MM.1S (cell line): ENCODE measurements at regions not wholly inside any gene's neighbourhood (a gene's known extent, or its start where the extent isn't known, plus 50 kb on each side); places are given as distances from the start of the nearest gene placed in this dataset.

Source experiments
- DNase-seq: peaks from one replicate; pipeline ENCODE4 v3.0.0-alpha.2; 2015
- H2AFZ ChIP-seq: fragments of 300-600 bp; sonication (generic); 2 replicates; pipeline ENCODE4 v1.6.0; 2016; ENCODE audit warnings: antibody characterized with exemption, low read length
- H3F3A ChIP-seq: fragments of 300-600 bp; sonication (generic); 2 replicates; pipeline ENCODE4 v1.6.1; 2016; ENCODE audit warnings: mild to moderate bottlenecking, antibody characterized with exemption, low read length, moderate library complexity, mixed read lengths; ENCODE audit not compliant: insufficient read depth
- H3K27ac ChIP-seq: fragments of 300-600 bp; sonication (generic); 2 replicates; pipeline ENCODE4 v1.5.1; 2016; ENCODE audit warnings: mild to moderate bottlenecking, low read length
- H3K27me3 ChIP-seq: fragments of 300-600 bp; sonication (generic); replicated peaks from 2 replicates; pipeline ENCODE4 v1.6.0; 2016; ENCODE audit warnings: low read length; ENCODE audit not compliant: insufficient read depth
- H3K36me3 ChIP-seq: fragments of 300-600 bp; sonication (generic); replicated peaks from 2 replicates; pipeline ENCODE4 v1.6.1; 2016; ENCODE audit warnings: mild to moderate bottlenecking, low read length, mixed read lengths; ENCODE audit not compliant: insufficient read depth
- H3K4me1 ChIP-seq: fragments of 300-600 bp; sonication (generic); 2 replicates; pipeline ENCODE4 v1.6.1; 2016; ENCODE audit warnings: low read length, mixed read lengths
- H3K4me2 ChIP-seq: fragments of 300-600 bp; sonication (generic); 2 replicates; pipeline ENCODE4 v1.6.0; 2016; ENCODE audit warnings: low read depth, low read length
- H3K4me3 ChIP-seq: fragments of 300-600 bp; sonication (generic); 2 replicates; pipeline ENCODE4 v1.5.1; 2016; ENCODE audit warnings: low read length, mixed read lengths
- H3K79me2 ChIP-seq: fragments of 300-600 bp; sonication (generic); 2 replicates; pipeline ENCODE4 v1.6.1; 2016; ENCODE audit warnings: mixed run types, low read length, mixed read lengths
- H3K9ac ChIP-seq: fragments of 300-600 bp; sonication (generic); 2 replicates; pipeline ENCODE4 v1.6.1; 2016; ENCODE audit warnings: low read length, mixed read lengths
- H3K9me2 ChIP-seq: fragments of 300-600 bp; sonication (generic); replicated peaks from 2 replicates; pipeline ENCODE4 v1.6.1; 2016; ENCODE audit warnings: mild to moderate bottlenecking, low read length, mixed read lengths; ENCODE audit not compliant: insufficient read depth
- H3K9me3 ChIP-seq: fragments of 300-600 bp; sonication (generic); replicated peaks from 2 replicates; pipeline ENCODE4 v1.6.1; 2016; ENCODE audit warnings: mild to moderate bottlenecking, low read length, mixed read lengths; ENCODE audit not compliant: insufficient read depth
- H4K20me1 ChIP-seq: fragments of 300-600 bp; sonication (generic); 2 replicates; pipeline ENCODE4 v1.6.1; 2016; ENCODE audit warnings: mild to moderate bottlenecking, low read length, moderate library complexity, mixed read lengths; ENCODE audit not compliant: insufficient read depth
- EZH2 ChIP-seq: fragments of 300-600 bp; sonication (generic); optimal IDR thresholded peaks from 2 replicates; pipeline ENCODE3; 2017; ENCODE audit warnings: low read depth, mild to moderate bottlenecking, antibody characterized with exemption, low read length, mixed read lengths
- EZH2phosphoT487 ChIP-seq: fragments of 300-600 bp; sonication (generic); IDR thresholded peaks from 2 replicates; pipeline ENCODE4 v1.6.1; 2018; ENCODE audit warnings: antibody characterized with exemption, low read length
- TF ChIP-seq, protein P1 (sequence below): fragments of 300-600 bp; sonication (generic); IDR thresholded peaks from 2 replicates; pipeline ENCODE4 v1.5.1; 2016; ENCODE audit warnings: antibody characterized with exemption, low read length, mixed read lengths

- no peak overlapping the region for H2AFZ ChIP-seq
These were observed 207.5 kb upstream of the SAMSN1 start for GRCh38 chr21:14753466-14754258.

GRCh38 chr21:14753069-14753465, 207.0 kb upstream of the SAMSN1 start:
- no peaks in the 10 kb centered on the region for H3K27me3 ChIP-seq
- H2AFZ ChIP-seq = no peak overlapping the region
- no peak overlapping the region for H3K4me3 ChIP-seq
- no peak for DNase-seq
- H3K4me1 ChIP-seq = peaks cover 12% of the 10 kb centered on the region
- H3K9me2 ChIP-seq = no peaks in the 10 kb centered on the region
- H3K79me2 ChIP-seq = no peaks in the 10 kb centered on the region
- TF ChIP-seq EZH2phosphoT487 = no peak
- TF ChIP-seq, protein P1, sequence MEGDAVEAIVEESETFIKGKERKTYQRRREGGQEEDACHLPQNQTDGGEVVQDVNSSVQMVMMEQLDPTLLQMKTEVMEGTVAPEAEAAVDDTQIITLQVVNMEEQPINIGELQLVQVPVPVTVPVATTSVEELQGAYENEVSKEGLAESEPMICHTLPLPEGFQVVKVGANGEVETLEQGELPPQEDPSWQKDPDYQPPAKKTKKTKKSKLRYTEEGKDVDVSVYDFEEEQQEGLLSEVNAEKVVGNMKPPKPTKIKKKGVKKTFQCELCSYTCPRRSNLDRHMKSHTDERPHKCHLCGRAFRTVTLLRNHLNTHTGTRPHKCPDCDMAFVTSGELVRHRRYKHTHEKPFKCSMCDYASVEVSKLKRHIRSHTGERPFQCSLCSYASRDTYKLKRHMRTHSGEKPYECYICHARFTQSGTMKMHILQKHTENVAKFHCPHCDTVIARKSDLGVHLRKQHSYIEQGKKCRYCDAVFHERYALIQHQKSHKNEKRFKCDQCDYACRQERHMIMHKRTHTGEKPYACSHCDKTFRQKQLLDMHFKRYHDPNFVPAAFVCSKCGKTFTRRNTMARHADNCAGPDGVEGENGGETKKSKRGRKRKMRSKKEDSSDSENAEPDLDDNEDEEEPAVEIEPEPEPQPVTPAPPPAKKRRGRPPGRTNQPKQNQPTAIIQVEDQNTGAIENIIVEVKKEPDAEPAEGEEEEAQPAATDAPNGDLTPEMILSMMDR = no peak
- no peak for TF ChIP-seq EZH2
- H3K4me2 ChIP-seq = no peak overlapping the region
- H3K9ac ChIP-seq = no peak overlapping the region
- no peak overlapping the region for H3K27ac ChIP-seq
- no peaks in the 10 kb centered on the region for H3K9me3 ChIP-seq
- H3F3A ChIP-seq = no peaks in the 10 kb centered on the region
- no peaks in the 10 kb centered on the region for H4K20me1 ChIP-seq
- H3K36me3 ChIP-seq = no peaks in the 10 kb centered on the region

More at GRCh38 chr21:14753466-14754258, 207.5 kb upstream of the SAMSN1 start:
- no peak overlapping the region for H3K9ac ChIP-seq
- H4K20me1 ChIP-seq = no peaks in the 10 kb centered on the region
- H3K4me2 ChIP-seq = no peak overlapping the region
- H3K4me3 ChIP-seq = no peak overlapping the region
- no peaks in the 10 kb centered on the region for H3K27me3 ChIP-seq
- no peaks in the 10 kb centered on the region for H3K79me2 ChIP-seq
- H3K4me1 ChIP-seq = peaks cover 12% of the 10 kb centered on the region
- DNase-seq = no peak
- no peaks in the 10 kb centered on the region for H3K9me2 ChIP-seq
- peak overlapping the region; percentile 15; the same call in 1 of the 2 replicates for H3K27ac ChIP-seq
- no peaks in the 10 kb centered on the region for H3F3A ChIP-seq
- TF ChIP-seq EZH2 (no peak), EZH2phosphoT487 (no peak)
- TF ChIP-seq, protein P1 = no peak
- no peaks in the 10 kb centered on the region for H3K36me3 ChIP-seq
- H3K9me3 ChIP-seq = no peaks in the 10 kb centered on the region

GRCh38 chr21:14752345-14752909, 206.3 kb upstream of the SAMSN1 start:
- no peak overlapping the region for H3K9ac ChIP-seq
- H3K9me3 ChIP-seq = no peaks in the 10 kb centered on the region
- no peak overlapping the region for H3K27ac ChIP-seq
- H2AFZ ChIP-seq = no peak overlapping the region
- peaks cover 12% of the 10 kb centered on the region for H3K4me1 ChIP-seq
- no peaks in the 10 kb centered on the region for H3K27me3 ChIP-seq
- H3K9me2 ChIP-seq = no peaks in the 10 kb centered on the region
- no peaks in the 10 kb centered on the region for H3K79me2 ChIP-seq
- H3K36me3 ChIP-seq = no peaks in the 10 kb centered on the region
- H3K4me2 ChIP-seq = no peak overlapping the region
- H3F3A ChIP-seq = no peaks in the 10 kb centered on the region
- no peak for DNase-seq
- no peak overlapping the region for H3K4me3 ChIP-seq
- H4K20me1 ChIP-seq = no peaks in the 10 kb centered on the region
- no peak for TF ChIP-seq EZH2phosphoT487
- TF ChIP-seq, protein P1 = no peak
- no peak for TF ChIP-seq EZH2
